Astrocyte (in vitro differentiated cells and primary cell): ENCODE measurements at regions not wholly inside any gene's neighbourhood (a gene's known extent, or its start where the extent isn't known, plus 50 kb on each side); places are given as distances from the start of the nearest gene placed in this dataset.

Source experiments
- EZH2 ChIP-seq: IDR thresholded peaks from 2 replicates; pipeline ENCODE4 v1.6.1; 2012; ENCODE audit warnings: mild to moderate bottlenecking, low read length, inconsistent platforms; ENCODE audit not compliant: insufficient read depth
- TF ChIP-seq, protein P1 (sequence below): IDR thresholded peaks from 2 replicates; pipeline ENCODE4 v1.5.1; 2011; ENCODE audit warnings: low read depth, mild to moderate bottlenecking, inconsistent platforms, low read length, moderate library complexity; ENCODE audit not compliant: insufficient read depth

DNA sequence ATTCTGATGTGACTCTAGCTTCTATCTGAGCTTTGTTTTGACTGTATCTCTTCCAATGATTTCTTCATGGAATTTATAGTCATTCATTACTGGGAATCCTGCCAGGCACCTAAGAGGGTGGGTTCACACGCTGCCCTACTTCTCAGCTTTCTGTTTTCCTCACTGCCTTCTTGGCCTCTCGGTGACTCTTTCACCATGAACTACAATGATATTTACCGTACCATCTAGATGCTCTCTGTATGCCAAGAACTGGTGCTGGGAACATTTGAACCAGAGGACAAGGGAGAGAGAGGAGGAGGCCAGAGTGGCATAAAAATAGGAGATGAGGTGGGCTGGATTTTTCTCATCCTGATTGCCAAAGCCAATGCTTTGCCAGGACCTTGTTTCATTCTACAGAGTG, 280.0 kb upstream of the P2RY1 start:
- TF ChIP-seq, protein P1, sequence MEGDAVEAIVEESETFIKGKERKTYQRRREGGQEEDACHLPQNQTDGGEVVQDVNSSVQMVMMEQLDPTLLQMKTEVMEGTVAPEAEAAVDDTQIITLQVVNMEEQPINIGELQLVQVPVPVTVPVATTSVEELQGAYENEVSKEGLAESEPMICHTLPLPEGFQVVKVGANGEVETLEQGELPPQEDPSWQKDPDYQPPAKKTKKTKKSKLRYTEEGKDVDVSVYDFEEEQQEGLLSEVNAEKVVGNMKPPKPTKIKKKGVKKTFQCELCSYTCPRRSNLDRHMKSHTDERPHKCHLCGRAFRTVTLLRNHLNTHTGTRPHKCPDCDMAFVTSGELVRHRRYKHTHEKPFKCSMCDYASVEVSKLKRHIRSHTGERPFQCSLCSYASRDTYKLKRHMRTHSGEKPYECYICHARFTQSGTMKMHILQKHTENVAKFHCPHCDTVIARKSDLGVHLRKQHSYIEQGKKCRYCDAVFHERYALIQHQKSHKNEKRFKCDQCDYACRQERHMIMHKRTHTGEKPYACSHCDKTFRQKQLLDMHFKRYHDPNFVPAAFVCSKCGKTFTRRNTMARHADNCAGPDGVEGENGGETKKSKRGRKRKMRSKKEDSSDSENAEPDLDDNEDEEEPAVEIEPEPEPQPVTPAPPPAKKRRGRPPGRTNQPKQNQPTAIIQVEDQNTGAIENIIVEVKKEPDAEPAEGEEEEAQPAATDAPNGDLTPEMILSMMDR = no peak
- no peak for TF ChIP-seq EZH2
